Trophoblast cell (in vitro differentiated cells and primary cell): ENCODE measurements at regions not wholly inside any gene's neighbourhood (a gene's known extent, or its start where the extent isn't known, plus 50 kb on each side); places are given as distances from the start of the nearest gene placed in this dataset.
"Not testable (repeated sequence)": the region's sequence is repeated elsewhere in the genome, so short reads cannot be mapped to it uniquely, and the experiment has no call there.

Source experiments
- DNase-seq, 2 donors: peaks; one replicate each; pipeline ENCODE4 v3.0.0-alpha.2; 2016
- H2AFZ ChIP-seq: 2 replicates; pipeline ENCODE4 v1.6.1; 2013; ENCODE audit warnings: low read length, moderate library complexity, mild to moderate bottlenecking; ENCODE audit not compliant: insufficient read depth, poor library complexity
- H2AK5ac ChIP-seq: 2 replicates; pipeline ENCODE4 v1.6.1; 2013; ENCODE audit warnings: mild to moderate bottlenecking, low read length
- H2BK120ac ChIP-seq: 2 replicates; pipeline ENCODE4 v1.6.1; 2013; ENCODE audit warnings: low read length, mild to moderate bottlenecking, moderate library complexity; ENCODE audit not compliant: insufficient read depth, poor library complexity
- H2BK12ac ChIP-seq: 2 replicates; pipeline ENCODE4 v1.6.1; 2013; ENCODE audit warnings: mild to moderate bottlenecking, low read length, moderate library complexity
- H2BK5ac ChIP-seq: 2 replicates; pipeline ENCODE4 v1.6.1; 2013; ENCODE audit warnings: low read length, low read depth, moderate library complexity, mild to moderate bottlenecking; ENCODE audit not compliant: poor library complexity
- H3K14ac ChIP-seq: 2 replicates; pipeline ENCODE4 v1.6.1; 2013; ENCODE audit warnings: mild to moderate bottlenecking, low read length
- H3K18ac ChIP-seq: 2 replicates; pipeline ENCODE4 v1.6.1; 2013; ENCODE audit warnings: mild to moderate bottlenecking, low read length
- H3K23ac ChIP-seq: 2 replicates; pipeline ENCODE4 v1.6.1; 2013; ENCODE audit warnings: low read length
- H3K27ac ChIP-seq: 2 replicates; pipeline ENCODE4 v1.5.1; 2013; ENCODE audit warnings: low read depth, mild to moderate bottlenecking, inconsistent platforms, low read length, moderate library complexity
- H3K27me3 ChIP-seq: 2 replicates; pipeline ENCODE4 v1.6.1; 2013; ENCODE audit warnings: inconsistent platforms, mild to moderate bottlenecking, low read length, moderate library complexity; ENCODE audit not compliant: insufficient read depth
- H3K36me3 ChIP-seq, 2 experiments: 1 replicate in 1 of 2; 2 replicates in 1 of 2; pipeline ENCODE4 v1.6.1; 2013; ENCODE audit warnings: low read length in 2 of 2, mild to moderate bottlenecking in 2 of 2, moderate library complexity in 1 of 2; ENCODE audit not compliant: insufficient read depth in 2 of 2, control insufficient read depth in 1 of 2
- H3K4ac ChIP-seq: 2 replicates; pipeline ENCODE4 v1.6.1; 2013; ENCODE audit warnings: low read depth, mild to moderate bottlenecking, low read length, moderate library complexity
- H3K4me1 ChIP-seq, 2 experiments: 1 replicate in 1 of 2; 2 replicates in 1 of 2; pipeline ENCODE4 v1.6.1; 2013; ENCODE audit warnings: low read length in 2 of 2, mild to moderate bottlenecking in 2 of 2, moderate library complexity in 1 of 2; ENCODE audit not compliant: insufficient read depth in 2 of 2, control insufficient read depth in 1 of 2
- H3K4me2 ChIP-seq: 2 replicates; pipeline ENCODE4 v1.6.1; 2013; ENCODE audit warnings: inconsistent platforms, mild to moderate bottlenecking, low read length, moderate library complexity
- H3K4me3 ChIP-seq: 2 replicates; pipeline ENCODE4 v1.5.1; 2013; ENCODE audit warnings: mild to moderate bottlenecking, low read depth, low read length, inconsistent platforms
- H3K79me1 ChIP-seq: one replicate; pipeline ENCODE4 v1.6.1; 2013; ENCODE audit warnings: low read length
- H3K79me2 ChIP-seq: 2 replicates; pipeline ENCODE4 v1.6.1; 2013; ENCODE audit warnings: low read length, mild to moderate bottlenecking; ENCODE audit not compliant: control insufficient read depth, insufficient read depth, poor library complexity
- H3K9ac ChIP-seq: 2 replicates; pipeline ENCODE4 v1.6.1; 2013; ENCODE audit warnings: mild to moderate bottlenecking, low read length
- H3K9me3 ChIP-seq: 2 replicates; pipeline ENCODE4 v1.6.1; 2013; ENCODE audit warnings: low read depth, mild to moderate bottlenecking, control low read depth, inconsistent platforms, low read length; ENCODE audit not compliant: insufficient read depth
- H4K12ac ChIP-seq: 2 replicates; pipeline ENCODE4 v1.6.1; 2013; ENCODE audit warnings: low read depth, mild to moderate bottlenecking, low read length, moderate library complexity
- H4K8ac ChIP-seq: 2 replicates; pipeline ENCODE4 v1.6.1; 2013; ENCODE audit warnings: low read depth, mild to moderate bottlenecking, low read length, moderate library complexity
- H4K91ac ChIP-seq: one replicate; pipeline ENCODE4 v1.6.1; 2013; ENCODE audit warnings: low read depth, mild to moderate bottlenecking, low read length, moderate library complexity
- WGBS: extraction: QIAGEN DNeasy Blood & Tissue Kit; methylation state at CpG from one replicate; pipeline ENCODE4 v1.1.7; 2013; ENCODE audit warnings: missing lambda C conversion rate; ENCODE audit not compliant: insufficient read length, insufficient coverage; ENCODE audit errors: extremely low coverage; 5-methylcytosine and 5-hydroxymethylcytosine counted together

- H2BK12ac ChIP-seq, H3K79me2 ChIP-seq, H3K23ac ChIP-seq, H4K91ac ChIP-seq, H3K4me2 ChIP-seq, H3K36me3 ChIP-seq, H2AK5ac ChIP-seq, H3K27me3 ChIP-seq, DNase-seq, H3K79me1 ChIP-seq, H2BK5ac ChIP-seq, H3K4me1 ChIP-seq, H3K9ac ChIP-seq, H2AFZ ChIP-seq, H4K8ac ChIP-seq, H3K9me3 ChIP-seq, H3K4ac ChIP-seq, H2BK120ac ChIP-seq, H4K12ac ChIP-seq, H3K14ac ChIP-seq, H3K27ac ChIP-seq, H3K4me3 ChIP-seq, H3K18ac ChIP-seq: not testable (repeated sequence)
These were observed 52.4 kb upstream of the EHHADH start for GRCh38 chr3:185306286-185306685.

- Histone ChIP-seq H4K91ac (no peak overlapping the region), H3K4ac (no peak overlapping the region), H3K14ac (no peak overlapping the region), H2AK5ac (no peak overlapping the region), H3K79me1 (no peaks in the 10 kb centered on the region), H3K4me1 (peaks cover 0 to 3% of the 10 kb centered on the region in 2 experiments), H3K18ac (no peak overlapping the region), H3K36me3 (no peaks in the 10 kb centered on the region), H3K4me2 (no peak overlapping the region), H3K27ac (no peak overlapping the region), H3K27me3 (no peaks in the 10 kb centered on the region), H4K12ac (no peak overlapping the region), H3K9ac (no peak overlapping the region), H3K79me2 (no peaks in the 10 kb centered on the region), H3K9me3 (no peaks in the 10 kb centered on the region), H3K23ac (no peak overlapping the region), H4K8ac (no peak overlapping the region), H2BK5ac (no peak overlapping the region), H2BK120ac (no peak overlapping the region), H2AFZ (no peak overlapping the region), H2BK12ac (no peak overlapping the region), H3K4me3 (no peak overlapping the region)
- no CpG with 5 or more reads among the region's 3 CpGs for WGBS
- DNase-seq = no peak
These were observed 53.0 kb upstream of the EHHADH start for GRCh38 chr3:185306847-185307246.

GRCh38 chr3:185308126-185308754, 54.4 kb upstream of the EHHADH start:
- Histone ChIP-seq H3K14ac (no peak overlapping the region), H3K4me1 (peaks cover 3% of the 10 kb centered on the region in 2 experiments), H3K9me3 (no peaks in the 10 kb centered on the region), H4K91ac (no peak overlapping the region), H3K9ac (no peak overlapping the region), H2AK5ac (no peak overlapping the region), H3K4me2 (no peak overlapping the region), H4K8ac (no peak overlapping the region), H4K12ac (no peak overlapping the region), H3K27me3 (no peaks in the 10 kb centered on the region), H3K18ac (no peak overlapping the region), H3K79me2 (no peaks in the 10 kb centered on the region), H3K4ac (no peak overlapping the region), H3K4me3 (no peak overlapping the region), H3K23ac (no peak overlapping the region), H2AFZ (no peak overlapping the region), H2BK12ac (no peak overlapping the region), H2BK120ac (no peak overlapping the region), H3K36me3 (no peaks in the 10 kb centered on the region), H3K79me1 (no peaks in the 10 kb centered on the region), H3K27ac (peak overlapping the region; percentile 41), H2BK5ac (no peak overlapping the region)
- peak; percentile 64 to 89 for DNase-seq
- no CpG with 5 or more reads among the region's 2 CpGs for WGBS

- Histone ChIP-seq H3K4ac (no peak overlapping the region), H3K4me1 (peaks cover 3% of the 10 kb centered on the region in 2 experiments), H2AFZ (no peak overlapping the region), H2AK5ac (no peak overlapping the region), H3K4me3 (no peak overlapping the region), H3K23ac (no peak overlapping the region), H2BK5ac (no peak overlapping the region), H3K18ac (no peak overlapping the region), H3K9me3 (no peaks in the 10 kb centered on the region), H4K8ac (no peak overlapping the region), H3K9ac (no peak overlapping the region), H2BK120ac (no peak overlapping the region), H3K27ac (no peak overlapping the region), H2BK12ac (no peak overlapping the region), H3K36me3 (no peaks in the 10 kb centered on the region), H3K27me3 (no peaks in the 10 kb centered on the region), H3K14ac (no peak overlapping the region), H3K79me1 (no peaks in the 10 kb centered on the region), H3K4me2 (no peak overlapping the region), H4K91ac (no peak overlapping the region), H4K12ac (no peak overlapping the region), H3K79me2 (no peaks in the 10 kb centered on the region)
- WGBS = no CpG with 5 or more reads among the region's 4 CpGs
- no peak for DNase-seq
These were observed 53.6 kb upstream of the MAP3K13 start for GRCh38 chr3:185309302-185309701.
